BLaER1 (cell line): ENCODE measurements at regions not wholly inside any gene's neighbourhood (a gene's known extent, or its start where the extent isn't known, plus 50 kb on each side); places are given as distances from the start of the nearest gene placed in this dataset.
A peak's percentile ranks its signal among the peaks of the same experiment; 100 is the strongest.

Source experiments
- H3K27ac ChIP-seq: shearing (Covaris generic); formaldehyde crosslinking; 2 replicates; pipeline ENCODE4 v1.8.1; 2022
- H3K27me3 ChIP-seq: shearing (Covaris generic); formaldehyde crosslinking; 2 replicates; pipeline ENCODE4 v1.8.1; 2022
- H3K36me3 ChIP-seq: shearing (Covaris generic); formaldehyde crosslinking; 2 replicates; pipeline ENCODE4 v1.8.1; 2022
- H3K4me1 ChIP-seq: shearing (Covaris generic); formaldehyde crosslinking; 2 replicates; pipeline ENCODE4 v1.8.1; 2022
- H3K4me2 ChIP-seq: shearing (Covaris generic); formaldehyde crosslinking; 2 replicates; pipeline ENCODE4 v1.8.1; 2022
- H3K4me3 ChIP-seq: shearing (Covaris generic); formaldehyde crosslinking; 2 replicates; pipeline ENCODE4 v1.8.1; 2022
- H3K9ac ChIP-seq: shearing (Covaris generic); formaldehyde crosslinking; 2 replicates; pipeline ENCODE4 v1.8.1; 2022
- H3K9me3 ChIP-seq: shearing (Covaris generic); formaldehyde crosslinking; 2 replicates; pipeline ENCODE4 v1.8.1; 2022
- H4K20me1 ChIP-seq: shearing (Covaris generic); formaldehyde crosslinking; 2 replicates; pipeline ENCODE4 v1.8.1; 2022
- Cebpa-rat ChIP-seq: shearing (Covaris generic); IDR thresholded peaks from 2 replicates; pipeline ENCODE4 v1.8.1; 2022

DNA sequence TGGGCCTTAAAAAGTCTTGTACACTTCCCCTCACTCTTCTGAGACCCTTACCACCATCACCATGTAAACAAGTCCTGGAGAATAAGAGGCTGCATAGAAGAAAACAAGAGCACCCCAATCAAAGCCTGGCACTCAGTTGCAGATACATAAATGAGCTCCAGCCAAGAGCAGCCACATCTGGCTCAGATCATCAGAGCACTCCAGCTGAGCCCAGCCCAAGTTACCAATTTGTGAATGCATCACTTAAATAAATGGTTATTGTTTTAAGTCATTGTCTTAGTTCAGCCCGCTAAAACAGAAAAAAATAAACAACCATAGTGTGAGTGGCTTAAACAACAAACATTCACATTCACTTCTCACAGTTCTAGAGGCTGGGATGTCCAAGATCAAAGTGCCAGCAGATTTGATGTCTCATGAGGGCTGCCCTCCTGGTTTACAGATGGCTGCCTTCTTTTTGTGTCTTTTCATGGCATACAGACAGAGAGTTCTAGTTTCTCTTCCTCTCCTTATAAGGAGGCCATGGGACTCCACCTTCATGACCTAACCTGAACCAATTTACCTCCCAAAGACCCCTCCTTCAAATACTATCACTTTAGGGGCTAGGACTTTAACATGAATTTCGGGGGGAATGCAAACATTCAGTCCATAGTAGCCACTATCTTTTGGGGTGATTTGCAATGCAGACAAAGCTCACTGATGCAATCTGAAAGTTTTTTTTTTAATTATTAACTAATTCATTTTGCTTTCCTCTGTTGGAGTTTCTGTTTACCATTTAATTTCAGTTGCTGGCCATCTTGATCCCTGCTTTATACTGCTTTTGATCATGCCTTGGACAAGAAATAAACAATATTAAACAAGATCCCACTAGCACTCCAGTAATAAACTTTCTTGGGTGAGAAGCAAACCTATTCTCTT is 187.5 kb upstream of the ACVR2A start:
- no peaks in the 10 kb centered on the region for H3K9me3 ChIP-seq
- H3K9ac ChIP-seq, result no peak overlapping the region
- no peaks in the 10 kb centered on the region for H3K36me3 ChIP-seq

DNA sequence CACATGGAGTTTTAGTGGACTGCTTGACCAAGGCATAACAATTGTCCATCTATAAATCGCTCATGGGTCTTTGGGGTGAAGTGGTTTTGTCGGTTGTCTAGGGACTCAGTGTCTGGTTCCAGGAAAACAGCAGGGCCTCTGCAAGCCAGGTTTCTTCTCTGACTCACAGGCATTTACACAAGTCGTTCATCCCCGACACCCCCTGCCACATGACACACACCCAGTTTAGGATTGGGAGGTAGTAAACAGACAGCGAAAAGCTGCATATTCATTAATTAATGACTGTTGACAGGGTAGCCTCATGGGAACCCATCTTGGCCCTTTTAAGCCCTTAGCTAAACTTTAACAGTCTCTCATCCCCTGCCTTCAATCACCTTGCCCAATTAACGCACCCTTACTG is 194.8 kb upstream of the ACVR2A start:
- TF ChIP-seq Cebpa-rat, result no peak
- no peak overlapping the region for H3K27ac ChIP-seq

More for the DNA sequence above, 187.5 kb upstream of the ACVR2A start:
- Histone ChIP-seq H3K4me3 (no peak overlapping the region), H4K20me1 (no peaks in the 10 kb centered on the region), H3K4me1 (peaks cover 11% of the 10 kb centered on the region), H3K27ac (no peak overlapping the region), H3K27me3 (no peaks in the 10 kb centered on the region), H3K4me2 (peak overlapping the region; percentile 15; the same call in 1 of the 2 replicates)
- TF ChIP-seq Cebpa-rat, result no peak

GRCh38 chr2:147649286-147649685 is 195.5 kb upstream of the ACVR2A start:
- Histone ChIP-seq H3K36me3 (no peaks in the 10 kb centered on the region), H3K4me3 (no peak overlapping the region), H3K9me3 (no peaks in the 10 kb centered on the region), H3K27me3 (no peaks in the 10 kb centered on the region), H4K20me1 (no peaks in the 10 kb centered on the region), H3K4me2 (no peak overlapping the region), H3K27ac (no peak overlapping the region), H3K4me1 (no peaks in the 10 kb centered on the region), H3K9ac (no peak overlapping the region)
- no peak for TF ChIP-seq Cebpa-rat

More for the DNA sequence above, 194.8 kb upstream of the ACVR2A start:
- Histone ChIP-seq H3K4me2 (no peak overlapping the region), H3K36me3 (no peaks in the 10 kb centered on the region), H3K9me3 (no peaks in the 10 kb centered on the region), H3K27me3 (no peaks in the 10 kb centered on the region), H4K20me1 (no peaks in the 10 kb centered on the region), H3K4me3 (no peak overlapping the region), H3K9ac (no peak overlapping the region), H3K4me1 (no peaks in the 10 kb centered on the region)

DNA sequence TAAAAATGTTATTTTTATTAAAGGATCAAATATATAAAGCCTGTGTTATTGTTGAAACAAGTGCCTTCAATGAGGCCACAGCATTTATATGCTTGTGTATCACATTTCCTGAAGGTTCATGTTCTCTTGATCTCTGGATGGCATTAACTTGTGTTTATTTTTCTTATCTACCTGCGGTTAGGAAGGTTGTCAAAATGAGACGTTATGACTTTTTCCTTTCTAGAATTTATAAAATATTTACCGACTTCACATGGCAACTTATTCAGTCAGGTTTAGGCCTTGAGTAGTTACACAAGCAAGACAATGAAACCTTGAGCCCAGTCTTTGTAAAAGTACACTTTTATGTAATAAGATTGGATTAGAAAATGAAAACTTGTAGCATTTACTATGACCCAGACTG is 196.4 kb upstream of the ACVR2A start:
- no peak overlapping the region for H3K4me2 ChIP-seq
- no peak overlapping the region for H3K4me3 ChIP-seq
- no peaks in the 10 kb centered on the region for H3K4me1 ChIP-seq
- H3K9me3 ChIP-seq, result no peaks in the 10 kb centered on the region
- H3K27me3 ChIP-seq, result no peaks in the 10 kb centered on the region
- H3K9ac ChIP-seq, result no peak overlapping the region
- no peak overlapping the region for H3K27ac ChIP-seq
- no peak for TF ChIP-seq Cebpa-rat
- H3K36me3 ChIP-seq, result no peaks in the 10 kb centered on the region
- H4K20me1 ChIP-seq, result no peaks in the 10 kb centered on the region

DNA sequence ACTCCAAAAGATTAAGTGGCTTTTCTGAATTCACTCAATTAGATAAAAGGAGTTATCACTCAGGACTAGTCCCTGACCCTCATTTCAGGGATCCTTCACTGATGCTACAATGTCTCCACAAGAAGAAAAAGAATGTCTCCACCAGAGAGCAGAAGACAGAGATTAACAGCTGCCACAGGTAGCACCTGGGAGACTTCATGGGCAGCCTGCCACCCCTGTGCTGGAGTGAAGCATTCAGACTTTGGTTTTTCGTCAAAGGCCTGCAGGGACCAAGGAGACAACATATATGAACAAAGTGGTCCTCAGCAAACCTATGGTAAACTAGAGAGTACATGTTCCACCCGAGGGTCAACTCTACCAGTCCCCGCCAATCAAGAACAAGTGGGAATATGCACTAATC is 197.0 kb upstream of the ACVR2A start:
- no peaks in the 10 kb centered on the region for H3K27me3 ChIP-seq
- H3K9me3 ChIP-seq, result no peaks in the 10 kb centered on the region
- no peak overlapping the region for H3K27ac ChIP-seq
- TF ChIP-seq Cebpa-rat, result no peak
- H3K4me2 ChIP-seq, result no peak overlapping the region
- H3K36me3 ChIP-seq, result no peaks in the 10 kb centered on the region
- H3K9ac ChIP-seq, result no peak overlapping the region
- no peak overlapping the region for H3K4me3 ChIP-seq
- no peaks in the 10 kb centered on the region for H4K20me1 ChIP-seq
- H3K4me1 ChIP-seq, result no peaks in the 10 kb centered on the region

GRCh38 chr2:147646818-147647468 is 197.9 kb upstream of the ACVR2A start:
- H3K9me3 ChIP-seq, result no peaks in the 10 kb centered on the region
- no peak for TF ChIP-seq Cebpa-rat
- H3K27ac ChIP-seq, result no peak overlapping the region
- H3K4me3 ChIP-seq, result no peak overlapping the region
- H3K4me2 ChIP-seq, result no peak overlapping the region
- H3K27me3 ChIP-seq, result no peaks in the 10 kb centered on the region
- no peak overlapping the region for H3K9ac ChIP-seq
- no peaks in the 10 kb centered on the region for H3K36me3 ChIP-seq
- H3K4me1 ChIP-seq, result no peaks in the 10 kb centered on the region
- H4K20me1 ChIP-seq, result no peaks in the 10 kb centered on the region

- Histone ChIP-seq H3K9ac (no peak overlapping the region), H4K20me1 (no peaks in the 10 kb centered on the region), H3K9me3 (no peaks in the 10 kb centered on the region), H3K4me3 (no peak overlapping the region), H3K27ac (no peak overlapping the region), H3K36me3 (no peaks in the 10 kb centered on the region), H3K4me2 (no peak overlapping the region), H3K4me1 (no peaks in the 10 kb centered on the region), H3K27me3 (no peaks in the 10 kb centered on the region)
- no peak for TF ChIP-seq Cebpa-rat
These were observed 200.3 kb upstream of the ACVR2A start for GRCh38 chr2:147644491-147644890.

- Histone ChIP-seq H3K9ac (no peak overlapping the region), H3K4me2 (no peak overlapping the region), H3K27ac (no peak overlapping the region), H3K36me3 (no peaks in the 10 kb centered on the region), H3K4me1 (no peaks in the 10 kb centered on the region), H3K9me3 (no peaks in the 10 kb centered on the region), H4K20me1 (no peaks in the 10 kb centered on the region), H3K4me3 (no peak overlapping the region), H3K27me3 (no peaks in the 10 kb centered on the region)
- TF ChIP-seq Cebpa-rat, result no peak
These were observed 202.1 kb upstream of the ACVR2A start for GRCh38 chr2:147642765-147643164.

DNA sequence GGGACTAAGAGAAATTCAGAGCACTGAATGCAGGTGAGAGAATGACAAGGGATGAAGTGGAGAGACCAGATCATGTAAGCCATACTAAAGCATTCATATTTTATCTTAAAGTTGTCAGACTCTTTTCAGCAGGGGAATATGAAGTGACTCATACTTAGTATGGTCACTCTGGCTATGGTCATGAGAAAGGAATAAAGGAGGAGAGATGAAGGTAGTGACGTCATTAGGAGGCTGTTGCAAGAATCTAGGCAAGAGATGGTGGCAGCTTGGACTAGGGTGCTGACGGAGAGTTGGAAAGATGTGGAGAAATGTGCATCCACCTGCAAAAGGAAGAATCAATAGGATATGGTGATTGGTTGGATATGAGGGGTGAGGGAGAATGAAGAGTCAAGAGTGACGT is 203.2 kb upstream of the ACVR2A start:
- no peaks in the 10 kb centered on the region for H3K4me1 ChIP-seq
- H3K4me3 ChIP-seq, result no peak overlapping the region
- no peaks in the 10 kb centered on the region for H3K27me3 ChIP-seq
- no peaks in the 10 kb centered on the region for H3K9me3 ChIP-seq
- H3K9ac ChIP-seq, result no peak overlapping the region
- no peak overlapping the region for H3K4me2 ChIP-seq
- no peak for TF ChIP-seq Cebpa-rat
- no peaks in the 10 kb centered on the region for H3K36me3 ChIP-seq
- no peak overlapping the region for H3K27ac ChIP-seq
- no peaks in the 10 kb centered on the region for H4K20me1 ChIP-seq

- no peak for TF ChIP-seq Cebpa-rat
- Histone ChIP-seq H3K36me3 (no peaks in the 10 kb centered on the region), H3K27ac (no peak overlapping the region), H3K4me1 (no peaks in the 10 kb centered on the region), H3K4me3 (no peak overlapping the region), H3K4me2 (no peak overlapping the region), H3K9ac (no peak overlapping the region), H3K9me3 (no peaks in the 10 kb centered on the region), H3K27me3 (no peaks in the 10 kb centered on the region), H4K20me1 (no peaks in the 10 kb centered on the region)
These were observed 204.9 kb upstream of the ACVR2A start for GRCh38 chr2:147639891-147640290.
